ENCODE measurements at regions not wholly inside any gene's neighbourhood (a gene's known extent, or its start where the extent isn't known, plus 50 kb on each side); places are given as distances from the start of the nearest gene placed in this dataset.
"Not testable (repeated sequence)": the region's sequence is repeated elsewhere in the genome, so short reads cannot be mapped to it uniquely, and the experiment has no call there.

GRCh38 chr7:19954166-19954565, 180.7 kb upstream of the TMEM196 start:
- TF ChIP-seq CTCF (conservative IDR thresholded peaks at IDR 0.05); ZFX (IDR thresholded peaks at IDR 0.05): not testable (repeated sequence)

Measured in C4-2B (cell line).